ENCODE measurements at regions not wholly inside any gene's neighbourhood (a gene's known extent, or its start where the extent isn't known, plus 50 kb on each side); places are given as distances from the start of the nearest gene placed in this dataset.

DNA sequence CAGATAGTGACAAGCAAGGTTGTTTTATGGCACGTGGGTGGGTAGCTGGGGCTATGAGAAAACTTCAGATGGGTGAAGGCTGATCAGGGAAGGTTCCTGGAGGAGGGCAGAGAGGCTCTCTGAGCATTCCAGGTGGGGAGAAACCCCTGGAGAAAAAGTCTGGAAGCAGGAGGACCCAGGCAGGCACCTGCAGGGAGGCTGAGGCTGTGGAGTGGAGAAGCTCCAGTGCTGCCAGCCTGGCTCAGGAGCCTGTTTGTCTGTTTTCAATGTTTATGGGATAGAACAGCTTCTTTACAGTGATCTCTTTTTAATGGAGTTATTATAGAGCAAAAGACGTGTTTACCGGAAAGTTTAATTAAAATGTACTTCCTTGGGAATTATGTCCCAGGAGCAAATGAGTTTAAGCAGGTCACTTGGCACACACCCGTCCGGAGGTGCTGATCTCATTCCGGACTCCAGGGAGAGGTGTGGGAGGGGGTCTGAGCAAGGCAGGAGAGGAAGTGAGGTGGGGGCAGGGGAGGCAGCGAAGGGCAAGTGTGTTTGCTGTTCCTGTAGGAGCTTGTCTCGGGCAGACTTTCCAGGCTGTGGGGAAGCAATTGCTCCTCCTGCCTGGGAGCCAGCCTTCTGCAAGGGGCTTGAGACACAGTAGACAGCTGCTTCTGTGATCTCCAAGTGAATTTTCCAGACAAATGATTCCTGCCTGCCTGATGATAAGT is 239.5 kb downstream of the MYCN start:
- H2BK20ac ChIP-seq (ENCODE audit: low read depth, low read length) = no peak overlapping the region
- no peaks in the 10 kb centered on the region for H3K36me3 ChIP-seq (ENCODE audit: control insufficient read depth, insufficient read depth, low read length)
- H4K8ac ChIP-seq (ENCODE audit: low read depth in 2 of 2, low read length in 2 of 2) = no peak overlapping the region
- ChIA-PET CTCF (no interaction called here), POLR2A (ENCODE audit: unreplicated experiment) (no interaction called here)
- no peak overlapping the region for H2BK120ac ChIP-seq (ENCODE audit: low read depth, low read length)
- intact Hi-C loops (cut with micrococcal nuclease) = no loop called here
- no peak overlapping the region for H2BK15ac ChIP-seq (ENCODE audit: low read depth, low read length)
- no peak overlapping the region for H3K18ac ChIP-seq (ENCODE audit: low read depth, low read length)
- H3K27ac ChIP-seq (ENCODE audit: insufficient read depth, low read length) = no peak overlapping the region
- no peaks in the 10 kb centered on the region for H4K20me1 ChIP-seq (ENCODE audit: insufficient read depth, low read length)
- WGBS, 2 experiments (ENCODE audit: extremely low coverage in 2 of 2, insufficient read length in 1 of 2) = 25% methylated on average over 2 of the region's 8 CpGs; no CpG with 5 or more reads in 1 of the 2 experiments
- no peak overlapping the region for H3K4me2 ChIP-seq (ENCODE audit: low read depth, low read length)
- H4K91ac ChIP-seq (ENCODE audit: insufficient read depth, low read depth, low read length) = no peak overlapping the region
- TF ChIP-seq BHLHE40 (IDR thresholded peaks at IDR 0.05; ENCODE audit: low read depth, low read length) = no peak
- TF ChIP-seq MAZ (IDR thresholded peaks at IDR 0.05; ENCODE audit: borderline replicate concordance, low read depth, low read length) = no peak
- TF ChIP-seq CHD1 (IDR thresholded peaks at IDR 0.05; ENCODE audit: low read depth, low read length) = no peak
- TF ChIP-seq SMC3 (IDR thresholded peaks at IDR 0.05; ENCODE audit: low read depth, low read length) = no peak
- no peak for TF ChIP-seq RAD21 (IDR thresholded peaks at IDR 0.05; ENCODE audit: low read length)
- no peak for TF ChIP-seq RFX5 (IDR thresholded peaks at IDR 0.05; ENCODE audit: low read depth, low read length)
- no peak for TF ChIP-seq CEBPB (IDR thresholded peaks at IDR 0.05; ENCODE audit: low read depth, low read length)
- TF ChIP-seq, protein P1, sequence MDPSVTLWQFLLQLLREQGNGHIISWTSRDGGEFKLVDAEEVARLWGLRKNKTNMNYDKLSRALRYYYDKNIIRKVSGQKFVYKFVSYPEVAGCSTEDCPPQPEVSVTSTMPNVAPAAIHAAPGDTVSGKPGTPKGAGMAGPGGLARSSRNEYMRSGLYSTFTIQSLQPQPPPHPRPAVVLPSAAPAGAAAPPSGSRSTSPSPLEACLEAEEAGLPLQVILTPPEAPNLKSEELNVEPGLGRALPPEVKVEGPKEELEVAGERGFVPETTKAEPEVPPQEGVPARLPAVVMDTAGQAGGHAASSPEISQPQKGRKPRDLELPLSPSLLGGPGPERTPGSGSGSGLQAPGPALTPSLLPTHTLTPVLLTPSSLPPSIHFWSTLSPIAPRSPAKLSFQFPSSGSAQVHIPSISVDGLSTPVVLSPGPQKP (IDR thresholded peaks at IDR 0.05; ENCODE audit: borderline replicate concordance, low read depth, low read length) = no peak
- no peak for TF ChIP-seq MXI1 (IDR thresholded peaks at IDR 0.05; ENCODE audit: borderline replicate concordance, low read depth, low read length)
- no peak for TF ChIP-seq NFE2L2 (IDR thresholded peaks at IDR 0.05; ENCODE audit: low read depth, low read length)
- TF ChIP-seq POLR2A (IDR thresholded peaks at IDR 0.05; ENCODE audit: low read depth, low read length) = no peak
- TF ChIP-seq, protein P2, sequence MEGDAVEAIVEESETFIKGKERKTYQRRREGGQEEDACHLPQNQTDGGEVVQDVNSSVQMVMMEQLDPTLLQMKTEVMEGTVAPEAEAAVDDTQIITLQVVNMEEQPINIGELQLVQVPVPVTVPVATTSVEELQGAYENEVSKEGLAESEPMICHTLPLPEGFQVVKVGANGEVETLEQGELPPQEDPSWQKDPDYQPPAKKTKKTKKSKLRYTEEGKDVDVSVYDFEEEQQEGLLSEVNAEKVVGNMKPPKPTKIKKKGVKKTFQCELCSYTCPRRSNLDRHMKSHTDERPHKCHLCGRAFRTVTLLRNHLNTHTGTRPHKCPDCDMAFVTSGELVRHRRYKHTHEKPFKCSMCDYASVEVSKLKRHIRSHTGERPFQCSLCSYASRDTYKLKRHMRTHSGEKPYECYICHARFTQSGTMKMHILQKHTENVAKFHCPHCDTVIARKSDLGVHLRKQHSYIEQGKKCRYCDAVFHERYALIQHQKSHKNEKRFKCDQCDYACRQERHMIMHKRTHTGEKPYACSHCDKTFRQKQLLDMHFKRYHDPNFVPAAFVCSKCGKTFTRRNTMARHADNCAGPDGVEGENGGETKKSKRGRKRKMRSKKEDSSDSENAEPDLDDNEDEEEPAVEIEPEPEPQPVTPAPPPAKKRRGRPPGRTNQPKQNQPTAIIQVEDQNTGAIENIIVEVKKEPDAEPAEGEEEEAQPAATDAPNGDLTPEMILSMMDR (conservative IDR thresholded peaks at IDR 0.05; ENCODE audit: low read depth, low read length) = no peak
- TF ChIP-seq RCOR1 (IDR thresholded peaks at IDR 0.05; ENCODE audit: insufficient replicate concordance, low read length) = no peak
- TF ChIP-seq, protein P3, sequence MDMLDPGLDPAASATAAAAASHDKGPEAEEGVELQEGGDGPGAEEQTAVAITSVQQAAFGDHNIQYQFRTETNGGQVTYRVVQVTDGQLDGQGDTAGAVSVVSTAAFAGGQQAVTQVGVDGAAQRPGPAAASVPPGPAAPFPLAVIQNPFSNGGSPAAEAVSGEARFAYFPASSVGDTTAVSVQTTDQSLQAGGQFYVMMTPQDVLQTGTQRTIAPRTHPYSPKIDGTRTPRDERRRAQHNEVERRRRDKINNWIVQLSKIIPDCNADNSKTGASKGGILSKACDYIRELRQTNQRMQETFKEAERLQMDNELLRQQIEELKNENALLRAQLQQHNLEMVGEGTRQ (IDR thresholded peaks at IDR 0.05; ENCODE audit: low read depth, low read length) = no peak
- TF ChIP-seq FOS (IDR thresholded peaks at IDR 0.05; ENCODE audit: low read depth, low read length) = no peak
- TF ChIP-seq MAFK (IDR thresholded peaks at IDR 0.05; ENCODE audit: low read depth, low read length) = no peak
- no peaks in the 10 kb centered on the region for H3K27me3 ChIP-seq (ENCODE audit: control insufficient read depth, insufficient read depth, low read length)
- H3K56ac ChIP-seq (ENCODE audit: extremely low read depth, insufficient read depth, low read length) = no peak overlapping the region
- no peak overlapping the region for H2AFZ ChIP-seq (replicated peaks; ENCODE audit: low read length, poor library complexity)
- no peaks in the 10 kb centered on the region for H3K9me1 ChIP-seq (ENCODE audit: insufficient read depth, low read length)
- H3K9me3 ChIP-seq (ENCODE audit: control insufficient read depth, insufficient read depth, low read length) = peaks cover 35% of the 10 kb centered on the region
- H2AK5ac ChIP-seq (ENCODE audit: low read depth, low read length) = no peak overlapping the region
- H3K4me3 ChIP-seq (ENCODE audit: insufficient read depth, low read depth, low read length) = no peak overlapping the region
- H2AK9ac ChIP-seq (replicated peaks; ENCODE audit: low read depth, low read length, poor library complexity) = no peak overlapping the region
- H3K4me1 ChIP-seq (ENCODE audit: control insufficient read depth, insufficient read depth, low read length) = no peaks in the 10 kb centered on the region
- ATAC-seq (ENCODE audit: low read depth) (no peak), DNase-seq (no peak)
- no peak overlapping the region for H3K14ac ChIP-seq (replicated peaks; ENCODE audit: low read depth, low read length)
- no peaks in the 10 kb centered on the region for H3K79me1 ChIP-seq (ENCODE audit: low read depth in 1 of 2, low read length in 2 of 2)
- no peak overlapping the region for H2BK5ac ChIP-seq (ENCODE audit: low read depth, low read length, poor library complexity, severe bottlenecking)
- in situ Hi-C loops (cut with MboI; ENCODE audit: low sequenced_read_pairs) = no loop called here
- dilution Hi-C loops (cut with HindIII; ENCODE audit: low sequenced_read_pairs, unreplicated experiment) = no loop called here
- H3K23ac ChIP-seq (ENCODE audit: low read depth, low read length) = no peak overlapping the region
- H3K4ac ChIP-seq (ENCODE audit: low read depth, low read length) = no peak overlapping the region
- no peak overlapping the region for H4K5ac ChIP-seq (ENCODE audit: low read depth, low read length)
- no TSS peak for BruUV-seq (replicated peaks)
- no peak overlapping the region for H3K9ac ChIP-seq (ENCODE audit: low read depth, low read length)

Measured in IMR-90 (cell line).